GM18520 (cell line): ENCODE measurements at regions not wholly inside any gene's neighbourhood (a gene's known extent, or its start where the extent isn't known, plus 50 kb on each side); places are given as distances from the start of the nearest gene placed in this dataset.
"Not testable (repeated sequence)": the region's sequence is repeated elsewhere in the genome, so short reads cannot be mapped to it uniquely, and the experiment has no call there.

ENCODE experiments used
- ATAC-seq: cut with Tn5 transposase; IDR thresholded peaks from one replicate; pipeline ENCODE4 v1.9.1; 2021; ENCODE audit not compliant: unreplicated experiment

GRCh38 chr11:112685111-112685510 lies 276.1 kb upstream of the NCAM1 start:
- no peak for ATAC-seq

- ATAC-seq, result no peak
These were observed 271.4 kb upstream of the NCAM1 start for GRCh38 chr11:112689851-112690250.

GRCh38 chr11:112693781-112694180 lies 267.4 kb upstream of the NCAM1 start:
- ATAC-seq, result no peak

GRCh38 chr11:112694245-112694644 lies 267.0 kb upstream of the NCAM1 start:
- ATAC-seq, result no peak

GRCh38 chr11:112694813-112695212 lies 266.4 kb upstream of the NCAM1 start:
- no peak for ATAC-seq

- no peak for ATAC-seq
These were observed 263.6 kb upstream of the NCAM1 start for GRCh38 chr11:112697391-112698178.

- ATAC-seq, result no peak
These were observed 256.1 kb upstream of the NCAM1 start for GRCh38 chr11:112705148-112705547.

- no peak for ATAC-seq
These were observed 254.4 kb upstream of the NCAM1 start for GRCh38 chr11:112706863-112707262.

GRCh38 chr11:112714340-112714739 lies 246.9 kb upstream of the NCAM1 start:
- ATAC-seq, result not testable (repeated sequence)

- ATAC-seq, result no peak
These were observed 246.2 kb upstream of the NCAM1 start for GRCh38 chr11:112715056-112715455.

GRCh38 chr11:112718483-112718882 lies 242.7 kb upstream of the NCAM1 start:
- no peak for ATAC-seq

- ATAC-seq, result no peak
These were observed 241.3 kb upstream of the NCAM1 start for GRCh38 chr11:112719736-112720525.

- ATAC-seq, result no peak
These were observed 239.1 kb upstream of the NCAM1 start for GRCh38 chr11:112722148-112722547.

GRCh38 chr11:112722876-112723275 lies 238.3 kb upstream of the NCAM1 start:
- ATAC-seq, result no peak

GRCh38 chr11:112723676-112724495 lies 237.3 kb upstream of the NCAM1 start:
- ATAC-seq, result no peak

- ATAC-seq, result no peak
These were observed 236.8 kb upstream of the NCAM1 start for GRCh38 chr11:112724496-112724790.

GRCh38 chr11:112725636-112726035 lies 235.6 kb upstream of the NCAM1 start:
- no peak for ATAC-seq

- ATAC-seq, result no peak
These were observed 233.8 kb upstream of the NCAM1 start for GRCh38 chr11:112727341-112727841.

- no peak for ATAC-seq
These were observed 232.9 kb upstream of the NCAM1 start for GRCh38 chr11:112728288-112728687.

GRCh38 chr11:112728716-112729115 lies 232.5 kb upstream of the NCAM1 start:
- ATAC-seq, result no peak

GRCh38 chr11:112730591-112730990 lies 230.6 kb upstream of the NCAM1 start:
- ATAC-seq, result no peak
